Glutamatergic neuron (in vitro differentiated cells): ENCODE measurements at regions not wholly inside any gene's neighbourhood (a gene's known extent, or its start where the extent isn't known, plus 50 kb on each side); places are given as distances from the start of the nearest gene placed in this dataset.

Experiments
- DNase-seq: peaks from one replicate; pipeline ENCODE4 v3.0.0; 2022
- H3K27ac Mint-ChIP-seq: one replicate; pipeline ENCODE4 v1.8.0; 2020; ENCODE audit warnings: mild to moderate bottlenecking, mixed read lengths, inconsistent platforms; ENCODE audit not compliant: unreplicated experiment
- H3K27me3 Mint-ChIP-seq: one replicate; pipeline ENCODE4 v1.8.0; 2020; ENCODE audit warnings: mild to moderate bottlenecking, moderate library complexity, mixed read lengths, inconsistent platforms; ENCODE audit not compliant: unreplicated experiment
- H3K36me3 Mint-ChIP-seq: one replicate; pipeline ENCODE4 v1.8.0; 2020; ENCODE audit warnings: mild to moderate bottlenecking, mixed read lengths, inconsistent platforms; ENCODE audit not compliant: unreplicated experiment
- H3K4me1 Mint-ChIP-seq: one replicate; pipeline ENCODE4 v1.8.0; 2020; ENCODE audit warnings: mild to moderate bottlenecking, low read depth, mixed read lengths, inconsistent platforms; ENCODE audit not compliant: unreplicated experiment
- H3K4me3 Mint-ChIP-seq: one replicate; pipeline ENCODE4 v1.8.0; 2020; ENCODE audit warnings: mild to moderate bottlenecking, mixed read lengths, inconsistent platforms; ENCODE audit not compliant: unreplicated experiment
- H3K9me3 Mint-ChIP-seq: one replicate; pipeline ENCODE4 v1.8.0; 2020; ENCODE audit warnings: mild to moderate bottlenecking, moderate library complexity, mixed read lengths, inconsistent platforms; ENCODE audit not compliant: unreplicated experiment
- TF ChIP-seq, protein P1 (sequence below): fragments of 200-600 bp; sonication (generic); IDR thresholded peaks from one replicate; pipeline ENCODE4 v1.5.0; 2021; ENCODE audit not compliant: partially characterized antibody, unreplicated experiment

DNA sequence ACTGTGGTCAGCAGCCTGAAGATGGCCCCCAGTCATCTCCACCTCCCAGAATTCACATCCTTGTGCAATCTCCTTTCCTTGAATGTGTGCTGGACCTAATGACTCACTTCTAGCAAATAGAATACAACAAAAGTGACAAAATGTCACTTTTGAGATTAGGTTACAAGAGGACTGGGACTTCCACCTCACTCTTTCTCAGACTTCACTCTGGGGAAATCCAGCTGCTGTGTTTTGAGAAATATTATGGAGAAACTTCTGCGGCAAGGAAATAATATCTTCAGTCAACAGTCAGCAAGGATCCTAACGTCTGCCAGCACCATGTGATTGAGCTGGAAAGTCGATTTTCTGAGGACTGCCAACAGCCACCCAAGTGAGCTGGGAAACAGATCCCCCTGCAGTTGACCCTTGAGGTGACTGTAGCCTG is 70.5 kb upstream of the GADD45A start:
- TF ChIP-seq, protein P1, sequence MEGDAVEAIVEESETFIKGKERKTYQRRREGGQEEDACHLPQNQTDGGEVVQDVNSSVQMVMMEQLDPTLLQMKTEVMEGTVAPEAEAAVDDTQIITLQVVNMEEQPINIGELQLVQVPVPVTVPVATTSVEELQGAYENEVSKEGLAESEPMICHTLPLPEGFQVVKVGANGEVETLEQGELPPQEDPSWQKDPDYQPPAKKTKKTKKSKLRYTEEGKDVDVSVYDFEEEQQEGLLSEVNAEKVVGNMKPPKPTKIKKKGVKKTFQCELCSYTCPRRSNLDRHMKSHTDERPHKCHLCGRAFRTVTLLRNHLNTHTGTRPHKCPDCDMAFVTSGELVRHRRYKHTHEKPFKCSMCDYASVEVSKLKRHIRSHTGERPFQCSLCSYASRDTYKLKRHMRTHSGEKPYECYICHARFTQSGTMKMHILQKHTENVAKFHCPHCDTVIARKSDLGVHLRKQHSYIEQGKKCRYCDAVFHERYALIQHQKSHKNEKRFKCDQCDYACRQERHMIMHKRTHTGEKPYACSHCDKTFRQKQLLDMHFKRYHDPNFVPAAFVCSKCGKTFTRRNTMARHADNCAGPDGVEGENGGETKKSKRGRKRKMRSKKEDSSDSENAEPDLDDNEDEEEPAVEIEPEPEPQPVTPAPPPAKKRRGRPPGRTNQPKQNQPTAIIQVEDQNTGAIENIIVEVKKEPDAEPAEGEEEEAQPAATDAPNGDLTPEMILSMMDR = no peak
- Mint-ChIP-seq H3K4me1 (no peaks in the 10 kb centered on the region), H3K4me3 (no peak overlapping the region), H3K9me3 (no peaks in the 10 kb centered on the region), H3K27ac (no peak overlapping the region), H3K27me3 (peaks cover 3% of the 10 kb centered on the region), H3K36me3 (peaks cover 5% of the 10 kb centered on the region)
- DNase-seq = no peak

DNA sequence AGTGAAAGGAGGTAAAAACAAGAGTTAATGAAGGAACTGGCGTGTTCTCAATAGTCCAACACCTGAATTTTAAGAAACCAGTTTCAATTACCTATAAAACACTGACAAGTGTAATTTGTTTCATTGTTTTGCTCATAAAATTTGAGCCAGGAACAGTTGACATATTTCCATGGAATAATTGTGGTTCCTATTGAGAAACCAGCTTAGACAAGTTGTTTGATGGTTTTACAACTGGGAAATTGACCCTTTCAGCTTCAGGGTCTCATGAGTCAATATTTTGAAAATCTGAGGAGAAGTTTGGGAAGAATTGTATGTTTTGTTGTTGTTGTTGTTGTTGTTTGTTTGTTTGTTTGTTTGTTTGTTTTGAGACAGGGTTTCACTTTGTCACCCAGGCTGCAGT is 69.1 kb upstream of the GADD45A start:
- TF ChIP-seq, protein P1 = no peak
- Mint-ChIP-seq H3K4me1 (no peaks in the 10 kb centered on the region), H3K9me3 (no peaks in the 10 kb centered on the region), H3K27ac (no peak overlapping the region), H3K4me3 (no peak overlapping the region), H3K36me3 (peaks cover 5% of the 10 kb centered on the region), H3K27me3 (peaks cover 3% of the 10 kb centered on the region)
- no peak for DNase-seq

- Mint-ChIP-seq H3K9me3 (no peaks in the 10 kb centered on the region), H3K27me3 (peaks cover 3% of the 10 kb centered on the region), H3K4me1 (no peaks in the 10 kb centered on the region), H3K4me3 (no peak overlapping the region), H3K27ac (no peak overlapping the region), H3K36me3 (peaks cover 5% of the 10 kb centered on the region)
- DNase-seq = no peak
- TF ChIP-seq, protein P1 = no peak
Measured at GRCh38 chr1:67616394-67616985, 68.5 kb upstream of the GADD45A start.

GRCh38 chr1:67618285-67619018 is 66.5 kb upstream of the GADD45A start:
- H3K4me1 Mint-ChIP-seq = no peaks in the 10 kb centered on the region
- TF ChIP-seq, protein P1 = no peak
- no peaks in the 10 kb centered on the region for H3K9me3 Mint-ChIP-seq
- DNase-seq = no peak
- peaks cover 5% of the 10 kb centered on the region for H3K36me3 Mint-ChIP-seq
- no peak overlapping the region for H3K4me3 Mint-ChIP-seq
- H3K27ac Mint-ChIP-seq = no peak overlapping the region
- H3K27me3 Mint-ChIP-seq = peaks cover 3% of the 10 kb centered on the region

GRCh38 chr1:67619080-67619479 is 65.9 kb upstream of the GADD45A start:
- H3K36me3 Mint-ChIP-seq = peaks cover 5% of the 10 kb centered on the region
- DNase-seq = no peak
- no peak overlapping the region for H3K27ac Mint-ChIP-seq
- H3K4me3 Mint-ChIP-seq = no peak overlapping the region
- peaks cover 3% of the 10 kb centered on the region for H3K27me3 Mint-ChIP-seq
- H3K9me3 Mint-ChIP-seq = no peaks in the 10 kb centered on the region
- TF ChIP-seq, protein P1 = no peak
- H3K4me1 Mint-ChIP-seq = no peaks in the 10 kb centered on the region
